NT2/D1 (cell line): ENCODE measurements at regions not wholly inside any gene's neighbourhood (a gene's known extent, or its start where the extent isn't known, plus 50 kb on each side); places are given as distances from the start of the nearest gene placed in this dataset.

ENCODE experiments used
- SUZ12 ChIP-seq: IDR thresholded peaks from 2 replicates; pipeline ENCODE4 v1.6.1; 2011; ENCODE audit not compliant: insufficient read length, insufficient read depth; ENCODE audit errors: extremely low read depth
- ZNF274 ChIP-seq: IDR thresholded peaks from 2 replicates; pipeline ENCODE4 v1.6.1; 2011; ENCODE audit warnings: mild to moderate bottlenecking, low read depth, low read length

DNA sequence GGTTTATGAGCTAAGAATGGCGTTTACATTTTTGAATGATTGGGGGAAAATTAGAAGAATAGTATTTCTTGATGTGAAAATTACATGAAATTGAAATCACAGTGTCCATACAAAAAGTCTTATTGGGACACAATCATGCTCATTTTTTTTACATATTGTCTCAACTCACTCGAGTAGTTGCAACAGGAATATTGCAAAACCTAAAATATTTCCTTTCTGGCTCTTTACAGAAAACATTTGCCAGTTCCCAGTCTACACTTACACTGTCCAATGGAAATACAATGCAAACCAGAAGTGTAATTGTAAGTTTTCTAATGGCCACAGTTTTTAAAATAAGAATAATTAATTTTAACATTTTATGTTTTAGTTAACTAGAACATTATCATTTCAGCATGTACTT is 137.8 kb downstream of the SAMMSON start:
- TF ChIP-seq ZNF274 (no peak), SUZ12 (no peak)
